ENCODE measurements at regions not wholly inside any gene's neighbourhood (a gene's known extent, or its start where the extent isn't known, plus 50 kb on each side); places are given as distances from the start of the nearest gene placed in this dataset.

DNA sequence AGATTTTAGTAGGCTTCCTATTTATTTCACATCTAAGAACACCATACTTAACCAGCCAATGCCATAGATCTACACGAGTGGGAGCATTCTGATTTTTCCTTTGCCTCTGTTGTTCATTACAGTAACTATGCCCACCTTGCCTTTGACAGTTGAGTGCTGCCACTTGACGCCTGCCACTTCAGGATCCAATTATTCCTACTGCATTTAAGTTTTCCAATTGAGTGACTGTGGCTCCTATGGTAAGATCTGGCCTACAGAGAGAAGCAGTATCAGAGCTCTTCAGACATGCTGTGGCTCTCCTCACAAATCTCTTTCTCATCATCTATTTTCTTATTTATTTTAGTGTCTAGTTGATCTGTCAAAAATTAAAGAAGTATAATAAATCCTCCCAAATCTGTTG, 403.0 kb upstream of the SPTLC3 start:
- DNase-seq (ENCODE audit: low read depth in 2 of 2), result no peak
- H3K79me2 ChIP-seq (ENCODE audit: control insufficient read depth, insufficient read depth, low read length), result no peaks in the 10 kb centered on the region
- H4K20me1 ChIP-seq (ENCODE audit: control insufficient read depth, extremely low read depth, insufficient read depth, low read length), result no peaks in the 10 kb centered on the region
- TF ChIP-seq, protein P1, sequence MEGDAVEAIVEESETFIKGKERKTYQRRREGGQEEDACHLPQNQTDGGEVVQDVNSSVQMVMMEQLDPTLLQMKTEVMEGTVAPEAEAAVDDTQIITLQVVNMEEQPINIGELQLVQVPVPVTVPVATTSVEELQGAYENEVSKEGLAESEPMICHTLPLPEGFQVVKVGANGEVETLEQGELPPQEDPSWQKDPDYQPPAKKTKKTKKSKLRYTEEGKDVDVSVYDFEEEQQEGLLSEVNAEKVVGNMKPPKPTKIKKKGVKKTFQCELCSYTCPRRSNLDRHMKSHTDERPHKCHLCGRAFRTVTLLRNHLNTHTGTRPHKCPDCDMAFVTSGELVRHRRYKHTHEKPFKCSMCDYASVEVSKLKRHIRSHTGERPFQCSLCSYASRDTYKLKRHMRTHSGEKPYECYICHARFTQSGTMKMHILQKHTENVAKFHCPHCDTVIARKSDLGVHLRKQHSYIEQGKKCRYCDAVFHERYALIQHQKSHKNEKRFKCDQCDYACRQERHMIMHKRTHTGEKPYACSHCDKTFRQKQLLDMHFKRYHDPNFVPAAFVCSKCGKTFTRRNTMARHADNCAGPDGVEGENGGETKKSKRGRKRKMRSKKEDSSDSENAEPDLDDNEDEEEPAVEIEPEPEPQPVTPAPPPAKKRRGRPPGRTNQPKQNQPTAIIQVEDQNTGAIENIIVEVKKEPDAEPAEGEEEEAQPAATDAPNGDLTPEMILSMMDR (conservative IDR thresholded peaks at IDR 0.05 in 1 of 2, IDR thresholded peaks at IDR 0.05 in 1 of 2; ENCODE audit: low read depth in 1 of 2, low read length in 2 of 2), result no peak
- no peak for TF ChIP-seq EZH2 (IDR thresholded peaks at IDR 0.05; ENCODE audit: low read length, missing control alignments)
- H3K36me3 ChIP-seq (ENCODE audit: control insufficient read depth, insufficient read depth, low read length), result no peaks in the 10 kb centered on the region
- H3K27ac ChIP-seq (ENCODE audit: insufficient read depth, low read length), result no peak overlapping the region
- no peaks in the 10 kb centered on the region for H3K27me3 ChIP-seq (ENCODE audit: control insufficient read depth, insufficient read depth, low read length)
- no peak overlapping the region for H3K4me2 ChIP-seq (ENCODE audit: extremely low read depth, insufficient read depth, low read length)
- no peaks in the 10 kb centered on the region for H3K4me1 ChIP-seq (ENCODE audit: control insufficient read depth, extremely low read depth, insufficient read depth, low read length)
- no peak overlapping the region for H2AFZ ChIP-seq (ENCODE audit: low read length)
- H3K9ac ChIP-seq (ENCODE audit: insufficient read depth, low read length), result no peak overlapping the region
- H3K4me3 ChIP-seq (replicated peaks in 1 of 4; ENCODE audit: control extremely low read depth in 1 of 4, insufficient read depth in 1 of 4, low read depth in 3 of 4, low read length in 4 of 4), result no peak overlapping the region
- no peaks in the 10 kb centered on the region for H3K9me3 ChIP-seq (ENCODE audit: control insufficient read depth, insufficient read depth, low read depth, low read length)

DNA sequence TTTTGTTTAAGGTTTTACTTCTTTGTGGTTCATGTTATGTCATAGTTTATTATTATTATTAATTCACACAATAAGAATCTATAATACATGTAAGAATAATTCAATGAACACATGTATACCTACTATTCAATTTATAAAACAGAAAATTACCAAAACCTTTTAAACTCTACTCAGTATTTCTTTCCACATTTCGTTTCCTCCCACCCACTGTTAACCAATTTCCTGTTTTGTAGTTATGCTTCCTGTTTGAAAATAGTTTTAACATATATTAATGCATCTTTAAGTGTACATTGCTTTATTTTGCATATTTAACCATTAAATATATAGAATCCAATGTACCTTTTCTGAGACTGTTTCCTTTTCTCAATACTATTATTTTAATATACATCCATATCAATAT, 397.9 kb upstream of the SPTLC3 start:
- Histone ChIP-seq H3K4me3 (replicated peaks in 1 of 4; ENCODE audit: control extremely low read depth in 1 of 4, insufficient read depth in 1 of 4, low read depth in 3 of 4, low read length in 4 of 4) (no peak overlapping the region), H3K79me2 (ENCODE audit: control insufficient read depth, insufficient read depth, low read length) (no peaks in the 10 kb centered on the region), H3K9me3 (ENCODE audit: control insufficient read depth, insufficient read depth, low read depth, low read length) (no peaks in the 10 kb centered on the region), H3K27me3 (ENCODE audit: control insufficient read depth, insufficient read depth, low read length) (no peaks in the 10 kb centered on the region), H2AFZ (ENCODE audit: low read length) (no peak overlapping the region), H3K4me2 (ENCODE audit: extremely low read depth, insufficient read depth, low read length) (no peak overlapping the region), H3K4me1 (ENCODE audit: control insufficient read depth, extremely low read depth, insufficient read depth, low read length) (no peaks in the 10 kb centered on the region), H3K36me3 (ENCODE audit: control insufficient read depth, insufficient read depth, low read length) (no peaks in the 10 kb centered on the region), H3K9ac (ENCODE audit: insufficient read depth, low read length) (no peak overlapping the region), H4K20me1 (ENCODE audit: control insufficient read depth, extremely low read depth, insufficient read depth, low read length) (no peaks in the 10 kb centered on the region), H3K27ac (ENCODE audit: insufficient read depth, low read length) (no peak overlapping the region)
- DNase-seq (ENCODE audit: low read depth in 2 of 2), result no peak
- TF ChIP-seq EZH2 (IDR thresholded peaks at IDR 0.05; ENCODE audit: low read length, missing control alignments), result no peak
- TF ChIP-seq, protein P1 (conservative IDR thresholded peaks at IDR 0.05 in 1 of 2, IDR thresholded peaks at IDR 0.05 in 1 of 2; ENCODE audit: low read depth in 1 of 2, low read length in 2 of 2), result no peak

DNA sequence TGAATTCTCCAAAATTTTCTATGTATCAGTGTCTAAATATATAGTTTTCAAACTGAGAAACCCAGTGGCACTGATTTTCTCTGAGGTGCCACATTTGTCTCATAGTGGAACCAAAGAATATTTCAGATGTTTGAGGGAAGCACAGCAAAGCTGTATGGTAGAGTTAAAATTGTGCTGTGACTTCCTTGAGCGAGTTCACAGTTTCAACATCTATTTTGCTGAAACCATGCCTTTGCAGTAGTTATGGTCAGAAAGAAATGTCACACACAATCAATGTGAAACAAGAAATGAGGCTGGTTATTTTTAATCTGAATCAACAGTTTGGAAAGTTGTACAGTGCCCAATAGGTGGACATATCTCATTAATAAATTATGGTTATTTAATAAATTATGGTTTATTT, 394.0 kb upstream of the SPTLC3 start:
- Histone ChIP-seq H3K4me2 (ENCODE audit: extremely low read depth, insufficient read depth, low read length) (no peak overlapping the region), H2AFZ (ENCODE audit: low read length) (no peak overlapping the region), H3K4me1 (ENCODE audit: control insufficient read depth, extremely low read depth, insufficient read depth, low read length) (no peaks in the 10 kb centered on the region), H3K27ac (ENCODE audit: insufficient read depth, low read length) (no peak overlapping the region), H3K9me3 (ENCODE audit: control insufficient read depth, insufficient read depth, low read depth, low read length) (no peaks in the 10 kb centered on the region), H4K20me1 (ENCODE audit: control insufficient read depth, extremely low read depth, insufficient read depth, low read length) (no peaks in the 10 kb centered on the region), H3K27me3 (ENCODE audit: control insufficient read depth, insufficient read depth, low read length) (no peaks in the 10 kb centered on the region), H3K4me3 (replicated peaks in 1 of 4; ENCODE audit: control extremely low read depth in 1 of 4, insufficient read depth in 1 of 4, low read depth in 3 of 4, low read length in 4 of 4) (no peak overlapping the region), H3K9ac (ENCODE audit: insufficient read depth, low read length) (no peak overlapping the region), H3K79me2 (ENCODE audit: control insufficient read depth, insufficient read depth, low read length) (no peaks in the 10 kb centered on the region), H3K36me3 (ENCODE audit: control insufficient read depth, insufficient read depth, low read length) (no peaks in the 10 kb centered on the region)
- no peak for DNase-seq (ENCODE audit: low read depth in 2 of 2)
- TF ChIP-seq, protein P1 (conservative IDR thresholded peaks at IDR 0.05 in 1 of 2, IDR thresholded peaks at IDR 0.05 in 1 of 2; ENCODE audit: low read depth in 1 of 2, low read length in 2 of 2), result no peak
- TF ChIP-seq EZH2 (IDR thresholded peaks at IDR 0.05; ENCODE audit: low read length, missing control alignments), result no peak
